GM13976 (cell line): ENCODE measurements at regions not wholly inside any gene's neighbourhood (a gene's known extent, or its start where the extent isn't known, plus 50 kb on each side); places are given as distances from the start of the nearest gene placed in this dataset.

ENCODE experiments used
- DNase-seq: peaks from one replicate; pipeline ENCODE4 v3.0.0; 2012; ENCODE audit warnings: low spot score
- in situ Hi-C: fragments of 300-500 bp; cut with MboI; formaldehyde crosslinking; loops from one replicate; pipeline ENCODE4 v1.12.0; 2022; ENCODE audit warnings: low sequenced_read_pairs, mixed read lengths, inconsistent platforms; ENCODE audit not compliant: unreplicated experiment
- TF ChIP-seq, protein P1 (sequence below): IDR thresholded peaks from 2 replicates; pipeline ENCODE4 v1.5.1; 2012; ENCODE audit warnings: borderline replicate concordance, mild to moderate bottlenecking; ENCODE audit not compliant: insufficient read depth; ENCODE audit errors: extremely low read depth, missing control alignments, control extremely low read depth

DNA sequence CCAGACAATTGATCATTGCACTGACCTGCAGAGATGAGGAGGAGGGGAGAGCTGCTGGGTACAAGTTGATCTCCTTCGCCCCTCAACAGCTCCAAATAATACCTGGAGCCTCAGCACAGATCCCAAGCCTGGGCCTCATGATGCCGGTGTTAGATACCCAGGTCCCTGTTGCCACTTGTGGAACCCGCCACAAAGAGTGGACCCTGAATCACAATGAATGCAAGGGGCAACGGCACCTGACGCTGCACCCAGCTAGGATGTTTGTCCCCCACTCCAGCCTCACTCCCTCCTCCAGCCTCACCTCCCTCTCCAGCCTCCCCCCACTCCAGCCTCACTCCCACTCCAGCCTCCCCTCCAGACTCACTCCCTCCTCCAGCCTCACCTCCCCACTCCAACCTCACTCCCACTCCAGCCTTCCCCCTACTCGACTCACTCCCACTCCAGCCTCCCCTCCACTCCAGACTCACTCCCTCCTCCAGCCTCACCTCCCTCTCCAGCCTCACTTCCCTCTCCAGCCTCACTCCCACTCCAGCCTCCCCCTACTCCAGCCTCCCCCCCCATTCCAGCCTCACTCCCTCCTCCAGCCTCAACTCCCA is 879.0 kb downstream of the BRD1 start:
- no peak for DNase-seq
- TF ChIP-seq, protein P1, sequence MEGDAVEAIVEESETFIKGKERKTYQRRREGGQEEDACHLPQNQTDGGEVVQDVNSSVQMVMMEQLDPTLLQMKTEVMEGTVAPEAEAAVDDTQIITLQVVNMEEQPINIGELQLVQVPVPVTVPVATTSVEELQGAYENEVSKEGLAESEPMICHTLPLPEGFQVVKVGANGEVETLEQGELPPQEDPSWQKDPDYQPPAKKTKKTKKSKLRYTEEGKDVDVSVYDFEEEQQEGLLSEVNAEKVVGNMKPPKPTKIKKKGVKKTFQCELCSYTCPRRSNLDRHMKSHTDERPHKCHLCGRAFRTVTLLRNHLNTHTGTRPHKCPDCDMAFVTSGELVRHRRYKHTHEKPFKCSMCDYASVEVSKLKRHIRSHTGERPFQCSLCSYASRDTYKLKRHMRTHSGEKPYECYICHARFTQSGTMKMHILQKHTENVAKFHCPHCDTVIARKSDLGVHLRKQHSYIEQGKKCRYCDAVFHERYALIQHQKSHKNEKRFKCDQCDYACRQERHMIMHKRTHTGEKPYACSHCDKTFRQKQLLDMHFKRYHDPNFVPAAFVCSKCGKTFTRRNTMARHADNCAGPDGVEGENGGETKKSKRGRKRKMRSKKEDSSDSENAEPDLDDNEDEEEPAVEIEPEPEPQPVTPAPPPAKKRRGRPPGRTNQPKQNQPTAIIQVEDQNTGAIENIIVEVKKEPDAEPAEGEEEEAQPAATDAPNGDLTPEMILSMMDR = no peak
- in situ Hi-C loops = no loop called here

DNA sequence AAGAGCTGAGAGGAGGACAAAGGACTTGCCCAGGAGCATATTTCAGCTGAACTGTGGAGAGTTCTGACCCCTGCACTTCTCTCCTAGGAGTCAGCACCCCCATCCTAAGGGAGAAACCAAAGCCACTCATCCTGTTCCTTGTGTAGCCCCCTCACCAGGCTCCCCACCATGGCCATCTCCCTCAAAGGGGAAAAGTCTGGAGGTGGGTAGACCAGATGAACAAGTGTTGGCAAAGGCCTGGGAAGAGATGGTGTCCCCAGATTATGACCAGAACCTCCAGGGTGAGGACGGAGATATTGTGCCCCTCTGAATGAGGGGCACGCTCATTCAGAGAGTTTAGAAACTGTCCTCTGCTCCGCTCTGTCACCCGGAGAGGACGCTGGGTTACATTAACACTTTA is 880.0 kb downstream of the BRD1 start:
- TF ChIP-seq, protein P1 = no peak
- in situ Hi-C loops = no loop called here
- DNase-seq = no peak

DNA sequence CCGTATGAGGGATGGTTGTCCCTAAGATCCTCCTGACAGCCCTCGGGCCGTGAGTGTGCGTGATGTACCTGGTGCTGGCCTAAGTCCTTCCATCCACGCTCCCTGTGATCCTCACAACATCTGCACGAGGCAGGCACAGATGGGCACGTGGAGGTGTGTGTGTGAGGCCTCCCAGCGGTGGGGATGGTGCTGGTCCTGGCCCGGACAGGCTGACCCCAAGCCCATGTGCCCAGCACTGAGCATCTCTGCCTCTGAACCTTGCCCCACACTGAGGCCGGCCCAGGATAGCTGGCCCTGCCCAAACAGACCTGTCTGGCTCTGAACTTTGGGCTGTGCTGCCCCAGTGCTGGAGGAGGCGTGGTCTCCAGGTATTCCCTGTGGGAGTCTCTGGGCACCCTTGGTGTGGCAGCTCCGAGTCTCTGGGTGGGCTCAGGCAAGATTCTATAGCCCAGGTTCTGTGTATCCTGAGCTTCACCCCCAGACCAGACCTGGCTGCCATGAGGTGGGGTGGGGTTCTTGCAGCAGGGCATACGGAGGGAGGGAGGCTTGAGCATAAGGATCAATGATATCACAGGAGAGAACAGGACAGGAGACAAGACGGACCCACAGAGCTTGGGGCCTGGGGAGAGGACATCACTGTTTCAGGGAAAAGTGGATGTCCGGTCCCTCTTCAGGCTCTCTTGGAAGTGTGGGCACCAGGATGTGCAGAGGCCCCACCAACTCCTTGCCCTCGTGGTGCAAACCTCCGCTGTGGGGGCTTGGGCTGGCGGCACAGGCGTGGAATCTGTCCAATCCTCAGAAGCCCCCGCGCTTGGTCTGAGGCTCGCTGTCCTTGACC is 881.8 kb downstream of the BRD1 start:
- TF ChIP-seq, protein P1 = no peak
- DNase-seq = no peak
- in situ Hi-C loops = no loop called here

DNA sequence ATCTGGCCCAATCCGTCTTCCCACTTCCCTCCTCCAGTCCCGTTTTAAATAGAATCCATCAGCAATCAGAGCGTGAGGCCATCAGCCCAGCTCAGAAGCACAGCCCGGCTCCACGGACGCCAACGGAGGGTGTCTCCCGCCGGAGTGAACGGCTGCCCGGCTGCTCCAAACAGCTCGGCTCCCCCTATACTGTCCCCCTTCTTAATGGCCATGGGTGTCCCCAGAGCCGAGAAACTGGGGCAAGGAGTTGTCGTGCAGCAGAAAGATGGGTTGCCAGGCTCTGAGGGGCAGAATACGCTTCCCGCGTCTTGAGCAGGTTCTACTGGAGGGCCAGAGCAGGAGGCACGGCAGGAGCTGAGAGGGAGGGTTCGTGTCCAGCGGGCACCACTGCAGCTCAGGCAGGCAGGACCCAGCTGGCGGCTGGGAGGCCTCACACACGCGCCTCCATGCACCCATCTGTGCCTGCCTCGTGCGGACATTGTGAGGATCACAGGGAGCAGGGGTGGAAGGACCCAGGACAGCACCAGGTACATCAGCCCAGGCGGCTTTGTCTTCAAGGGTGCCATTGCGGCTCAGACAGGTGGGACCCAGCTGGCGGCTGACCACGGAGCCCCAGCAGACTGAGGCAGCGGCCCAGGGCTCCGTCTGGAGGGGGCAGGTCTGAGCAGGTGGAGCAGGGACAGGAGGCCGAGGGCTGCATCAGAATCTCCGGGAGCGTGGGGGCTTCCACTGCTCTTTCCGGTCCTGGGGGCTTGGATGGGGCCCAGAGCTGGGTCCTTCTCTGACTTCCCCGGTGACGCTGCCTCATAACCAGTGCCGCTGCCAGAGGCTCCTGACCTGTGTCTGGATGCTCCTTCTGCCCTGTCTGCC is 882.7 kb downstream of the BRD1 start:
- DNase-seq = no peak
- in situ Hi-C loops = no loop called here
- TF ChIP-seq, protein P1 = no peak

DNA sequence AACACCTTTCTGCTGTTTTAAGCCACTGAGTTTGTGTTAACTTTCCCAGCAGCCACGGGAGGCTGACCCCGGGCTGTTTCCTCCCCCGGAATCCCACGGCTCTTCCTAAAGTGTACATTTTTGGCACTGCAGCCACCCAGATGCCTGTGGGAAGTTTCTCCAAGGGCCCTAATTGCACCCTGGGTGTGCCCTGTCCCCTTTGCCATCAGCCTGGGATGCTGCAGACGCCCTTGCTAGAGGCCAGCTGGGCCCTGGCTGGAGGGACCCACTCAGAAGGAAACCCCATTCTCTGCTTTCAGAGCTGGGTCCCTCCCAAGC is 883.3 kb downstream of the BRD1 start:
- TF ChIP-seq, protein P1 = no peak
- in situ Hi-C loops = no loop called here
- DNase-seq = no peak

DNA sequence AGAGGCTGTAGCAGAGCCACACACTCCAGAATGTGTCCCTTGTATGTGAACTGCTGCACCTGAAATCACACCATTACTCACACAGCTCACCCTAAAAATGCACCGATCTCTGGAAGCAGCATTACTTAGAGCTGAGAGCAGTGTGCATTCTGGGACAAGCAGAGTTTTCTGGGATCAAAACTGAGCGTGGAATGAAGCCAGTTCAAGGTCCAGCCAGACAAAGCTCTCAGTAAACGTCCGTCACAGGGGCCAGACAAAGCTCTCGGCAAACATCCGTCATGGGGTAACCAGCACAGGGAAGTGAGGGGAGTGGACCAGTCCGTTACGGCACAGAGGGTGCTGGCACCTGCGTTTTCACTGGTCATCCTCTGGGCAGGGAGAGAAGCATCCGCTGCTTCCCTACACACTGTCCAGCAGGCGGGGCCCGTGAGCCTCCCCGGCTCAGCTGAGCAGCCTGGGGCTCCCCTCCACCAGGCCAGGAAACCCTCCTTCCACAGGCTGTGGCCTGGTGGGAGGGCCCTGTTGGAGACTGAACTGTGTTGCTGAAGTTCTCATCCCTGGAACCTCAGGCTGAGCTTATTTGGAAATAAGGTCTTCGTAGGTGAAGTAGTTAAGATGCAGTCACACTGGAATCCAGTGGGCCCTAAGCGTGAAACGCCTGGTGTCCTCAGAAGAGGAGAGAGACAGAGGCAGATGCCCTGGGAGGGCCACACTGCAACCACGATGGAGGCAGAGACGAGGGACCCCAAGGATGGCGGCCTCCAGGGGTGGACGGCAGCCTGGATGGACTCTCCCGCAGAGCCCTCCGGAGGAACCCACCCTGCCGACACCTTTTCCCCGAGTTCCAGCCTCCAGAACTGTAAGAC is 883.9 kb downstream of the BRD1 start:
- TF ChIP-seq, protein P1 = no peak
- no peak for DNase-seq
- in situ Hi-C loops = no loop called here
